Fibroblast of the aortic adventitia (primary cell): ENCODE measurements at regions not wholly inside any gene's neighbourhood (a gene's known extent, or its start where the extent isn't known, plus 50 kb on each side); places are given as distances from the start of the nearest gene placed in this dataset.

Experiments used
- DNase-seq: peaks from one replicate; pipeline ENCODE4 v3.0.0-alpha.2; 2010; ENCODE audit warnings: low read depth
- H3K4me3 ChIP-seq: 2 replicates; pipeline ENCODE4 v1.5.1; 2011; ENCODE audit warnings: low read depth, mild to moderate bottlenecking, control low read depth, low read length, moderate library complexity
- CTCF ChIP-seq: IDR thresholded peaks from 2 replicates; pipeline ENCODE4 v1.5.1; 2011; ENCODE audit warnings: mild to moderate bottlenecking, low read length, control low read depth, inconsistent platforms; ENCODE audit not compliant: insufficient read depth

- H3K4me3 ChIP-seq = no peak overlapping the region
- TF ChIP-seq CTCF = no peak
- DNase-seq = no peak
These were observed 375.3 kb upstream of the PSMD7 start for GRCh38 chr16:73921295-73921694.

- TF ChIP-seq CTCF = no peak
- DNase-seq = no peak
- H3K4me3 ChIP-seq = no peak overlapping the region
These were observed 379.6 kb upstream of the PSMD7 start for GRCh38 chr16:73916829-73917594.

GRCh38 chr16:73915935-73916334 lies 380.7 kb upstream of the PSMD7 start:
- no peak overlapping the region for H3K4me3 ChIP-seq
- TF ChIP-seq CTCF = no peak
- DNase-seq = no peak

GRCh38 chr16:73915140-73915539 lies 381.5 kb upstream of the PSMD7 start:
- H3K4me3 ChIP-seq = no peak overlapping the region
- TF ChIP-seq CTCF = no peak
- DNase-seq = no peak

GRCh38 chr16:73912850-73913249 lies 383.8 kb upstream of the PSMD7 start:
- DNase-seq = no peak
- no peak for TF ChIP-seq CTCF
- no peak overlapping the region for H3K4me3 ChIP-seq

- DNase-seq = no peak
- TF ChIP-seq CTCF = no peak
- no peak overlapping the region for H3K4me3 ChIP-seq
These were observed 384.3 kb upstream of the PSMD7 start for GRCh38 chr16:73912281-73912680.
